IMR-90 (cell line): ENCODE measurements at regions not wholly inside any gene's neighbourhood (a gene's known extent, or its start where the extent isn't known, plus 50 kb on each side); places are given as distances from the start of the nearest gene placed in this dataset.

Source experiments
- BHLHE40 ChIP-seq: fragments of 150-350 bp; IDR thresholded peaks from 2 replicates; pipeline ENCODE4 v1.6.1; 2016; ENCODE audit warnings: mild to moderate bottlenecking, low read depth, low read length
- CEBPB ChIP-seq: IDR thresholded peaks from 2 replicates; pipeline ENCODE4 v1.6.1; 2012; ENCODE audit warnings: low read depth, low read length, improper control_type of control experiment
- CHD1 ChIP-seq: IDR thresholded peaks from 2 replicates; pipeline ENCODE4 v1.6.1; 2012; ENCODE audit warnings: low read depth, low read length, improper control_type of control experiment
- FOS ChIP-seq: fragments of 150-350 bp; IDR thresholded peaks from 2 replicates; pipeline ENCODE4 v1.6.1; 2016; ENCODE audit warnings: low read depth, low read length
- MAFK ChIP-seq: IDR thresholded peaks from 2 replicates; pipeline ENCODE4 v1.6.1; 2012; ENCODE audit warnings: low read depth, low read length, improper control_type of control experiment
- MAZ ChIP-seq: IDR thresholded peaks from 2 replicates; pipeline ENCODE4 v1.6.1; 2012; ENCODE audit warnings: low read depth, mild to moderate bottlenecking, low read length, improper control_type of control experiment, moderate library complexity, borderline replicate concordance
- MXI1 ChIP-seq: IDR thresholded peaks from 2 replicates; pipeline ENCODE4 v1.6.1; 2012; ENCODE audit warnings: low read depth, mild to moderate bottlenecking, low read length, moderate library complexity, borderline replicate concordance
- POLR2A ChIP-seq: IDR thresholded peaks from 2 replicates; pipeline ENCODE4 v1.6.1; 2012; ENCODE audit warnings: mild to moderate bottlenecking, low read depth, low read length
- RAD21 ChIP-seq: IDR thresholded peaks from 2 replicates; pipeline ENCODE4 v1.6.1; 2012; ENCODE audit warnings: low read length, improper control_type of control experiment
- RCOR1 ChIP-seq: IDR thresholded peaks from 2 replicates; pipeline ENCODE4 v1.6.1; 2012; ENCODE audit warnings: mild to moderate bottlenecking, low read length, improper control_type of control experiment; ENCODE audit not compliant: insufficient replicate concordance
- SMC3 ChIP-seq: fragments of 150-350 bp; IDR thresholded peaks from 2 replicates; pipeline ENCODE4 v1.6.1; 2016; ENCODE audit warnings: low read depth, mild to moderate bottlenecking, antibody characterized with exemption, low read length, moderate library complexity
- TF ChIP-seq, protein P1 (sequence below): conservative IDR thresholded peaks from 2 replicates; pipeline ENCODE4 v1.5.1; 2012; ENCODE audit warnings: mild to moderate bottlenecking, low read depth, low read length, improper control_type of control experiment
- TF ChIP-seq, protein P2 (sequence below): fragments of 150-350 bp; IDR thresholded peaks from 2 replicates; pipeline ENCODE4 v1.6.1; 2017; ENCODE audit warnings: mild to moderate bottlenecking, antibody characterized with exemption, low read length, low read depth
- TF ChIP-seq, protein P3 (sequence below): fragments of 150-350 bp; IDR thresholded peaks from 2 replicates; pipeline ENCODE4 v1.6.1; 2016; ENCODE audit warnings: low read depth, mild to moderate bottlenecking, low read length, moderate library complexity, borderline replicate concordance

DNA sequence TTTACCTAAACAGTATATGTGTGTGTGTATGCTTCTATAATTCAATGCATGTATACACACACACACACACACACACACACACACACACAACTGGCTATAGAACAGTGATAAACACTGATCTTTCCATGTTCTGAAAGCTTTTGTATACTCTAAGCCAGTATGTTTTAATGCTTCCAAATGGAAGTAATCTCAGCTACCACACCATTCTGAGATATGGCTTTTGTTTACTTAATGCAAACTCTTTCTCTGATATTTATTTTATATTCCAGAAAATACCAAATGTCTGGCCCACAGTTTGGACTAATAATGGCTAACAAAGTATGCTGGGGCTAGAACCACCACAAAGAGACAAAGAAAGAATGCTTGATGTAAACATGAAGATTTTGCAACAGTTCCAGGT is 199.4 kb upstream of the ARHGEF26 start:
- TF ChIP-seq, protein P1, sequence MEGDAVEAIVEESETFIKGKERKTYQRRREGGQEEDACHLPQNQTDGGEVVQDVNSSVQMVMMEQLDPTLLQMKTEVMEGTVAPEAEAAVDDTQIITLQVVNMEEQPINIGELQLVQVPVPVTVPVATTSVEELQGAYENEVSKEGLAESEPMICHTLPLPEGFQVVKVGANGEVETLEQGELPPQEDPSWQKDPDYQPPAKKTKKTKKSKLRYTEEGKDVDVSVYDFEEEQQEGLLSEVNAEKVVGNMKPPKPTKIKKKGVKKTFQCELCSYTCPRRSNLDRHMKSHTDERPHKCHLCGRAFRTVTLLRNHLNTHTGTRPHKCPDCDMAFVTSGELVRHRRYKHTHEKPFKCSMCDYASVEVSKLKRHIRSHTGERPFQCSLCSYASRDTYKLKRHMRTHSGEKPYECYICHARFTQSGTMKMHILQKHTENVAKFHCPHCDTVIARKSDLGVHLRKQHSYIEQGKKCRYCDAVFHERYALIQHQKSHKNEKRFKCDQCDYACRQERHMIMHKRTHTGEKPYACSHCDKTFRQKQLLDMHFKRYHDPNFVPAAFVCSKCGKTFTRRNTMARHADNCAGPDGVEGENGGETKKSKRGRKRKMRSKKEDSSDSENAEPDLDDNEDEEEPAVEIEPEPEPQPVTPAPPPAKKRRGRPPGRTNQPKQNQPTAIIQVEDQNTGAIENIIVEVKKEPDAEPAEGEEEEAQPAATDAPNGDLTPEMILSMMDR: no peak
- TF ChIP-seq POLR2A (no peak), MAFK (no peak), RCOR1 (no peak), MXI1 (no peak), SMC3 (no peak), MAZ (no peak), CEBPB (no peak), RAD21 (no peak), CHD1 (no peak), BHLHE40 (no peak), FOS (no peak)
- TF ChIP-seq, protein P2, sequence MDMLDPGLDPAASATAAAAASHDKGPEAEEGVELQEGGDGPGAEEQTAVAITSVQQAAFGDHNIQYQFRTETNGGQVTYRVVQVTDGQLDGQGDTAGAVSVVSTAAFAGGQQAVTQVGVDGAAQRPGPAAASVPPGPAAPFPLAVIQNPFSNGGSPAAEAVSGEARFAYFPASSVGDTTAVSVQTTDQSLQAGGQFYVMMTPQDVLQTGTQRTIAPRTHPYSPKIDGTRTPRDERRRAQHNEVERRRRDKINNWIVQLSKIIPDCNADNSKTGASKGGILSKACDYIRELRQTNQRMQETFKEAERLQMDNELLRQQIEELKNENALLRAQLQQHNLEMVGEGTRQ: no peak
- TF ChIP-seq, protein P3, sequence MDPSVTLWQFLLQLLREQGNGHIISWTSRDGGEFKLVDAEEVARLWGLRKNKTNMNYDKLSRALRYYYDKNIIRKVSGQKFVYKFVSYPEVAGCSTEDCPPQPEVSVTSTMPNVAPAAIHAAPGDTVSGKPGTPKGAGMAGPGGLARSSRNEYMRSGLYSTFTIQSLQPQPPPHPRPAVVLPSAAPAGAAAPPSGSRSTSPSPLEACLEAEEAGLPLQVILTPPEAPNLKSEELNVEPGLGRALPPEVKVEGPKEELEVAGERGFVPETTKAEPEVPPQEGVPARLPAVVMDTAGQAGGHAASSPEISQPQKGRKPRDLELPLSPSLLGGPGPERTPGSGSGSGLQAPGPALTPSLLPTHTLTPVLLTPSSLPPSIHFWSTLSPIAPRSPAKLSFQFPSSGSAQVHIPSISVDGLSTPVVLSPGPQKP: no peak
